HEK293 (cell line): ENCODE measurements at regions not wholly inside any gene's neighbourhood (a gene's known extent, or its start where the extent isn't known, plus 50 kb on each side); places are given as distances from the start of the nearest gene placed in this dataset.
A peak's percentile ranks its signal among the peaks of the same experiment; 100 is the strongest.

Source experiments
- FEZF1 ChIP-seq: fragments of 450-650 bp; formaldehyde crosslinking; IDR thresholded peaks from 2 replicates; pipeline ENCODE4 v1.5.1; 2016; ENCODE audit warnings: missing biosample characterization, missing genetic modification characterization
- IKZF3 ChIP-seq: fragments of 450-650 bp; IDR thresholded peaks from 2 replicates; pipeline ENCODE4 v1.5.0; 2018; ENCODE audit warnings: missing biosample characterization, mild to moderate bottlenecking, missing genetic modification characterization, moderate library complexity
- KLF1 ChIP-seq: fragments of 450-650 bp; formaldehyde crosslinking; IDR thresholded peaks from 2 replicates; pipeline ENCODE4 v1.5.1; 2016; ENCODE audit warnings: missing biosample characterization, missing genetic modification characterization
- KLF8 ChIP-seq: fragments of 450-650 bp; formaldehyde crosslinking; IDR thresholded peaks from 2 replicates; pipeline ENCODE4 v1.5.1; 2016; ENCODE audit warnings: missing biosample characterization, missing genetic modification characterization
- KLF9 ChIP-seq: fragments of 450-650 bp; formaldehyde crosslinking; IDR thresholded peaks from 2 replicates; pipeline ENCODE4 v1.5.1; 2016; ENCODE audit warnings: missing biosample characterization, missing genetic modification characterization, low read depth
- SP2 ChIP-seq: fragments of 450-650 bp; formaldehyde crosslinking; IDR thresholded peaks from 2 replicates; pipeline ENCODE4 v1.5.1; 2016; ENCODE audit warnings: missing biosample characterization, missing genetic modification characterization
- SP3 ChIP-seq: fragments of 450-650 bp; formaldehyde crosslinking; IDR thresholded peaks from 2 replicates; pipeline ENCODE4 v1.5.1; 2016; ENCODE audit warnings: missing biosample characterization, missing genetic modification characterization
- SP7 ChIP-seq: fragments of 450-650 bp; formaldehyde crosslinking; IDR thresholded peaks from 2 replicates; pipeline ENCODE4 v1.5.1; 2016; ENCODE audit warnings: missing biosample characterization, missing genetic modification characterization
- TRIM28 ChIP-seq: IDR thresholded peaks from 2 replicates; pipeline ENCODE4 v1.6.1; 2011; ENCODE audit warnings: low read length, control low read depth, borderline replicate concordance
- ZBTB48 ChIP-seq: fragments of 450-650 bp; formaldehyde crosslinking; IDR thresholded peaks from 2 replicates; pipeline ENCODE4 v1.5.1; 2016; ENCODE audit warnings: missing biosample characterization, missing genetic modification characterization
- ZEB2 ChIP-seq: fragments of 450-650 bp; formaldehyde crosslinking; IDR thresholded peaks from 2 replicates; pipeline ENCODE4 v1.5.1; 2016; ENCODE audit warnings: missing biosample characterization, missing genetic modification characterization
- ZFHX2 ChIP-seq: fragments of 450-650 bp; formaldehyde crosslinking; conservative IDR thresholded peaks from 2 replicates; pipeline ENCODE4 v1.5.1; 2016; ENCODE audit warnings: missing biosample characterization, missing genetic modification characterization
- ZFP3 ChIP-seq: fragments of 450-650 bp; formaldehyde crosslinking; IDR thresholded peaks from 2 replicates; pipeline ENCODE4 v1.5.1; 2016; ENCODE audit warnings: low read depth, missing biosample characterization, missing genetic modification characterization
- ZIC2 ChIP-seq: fragments of 450-650 bp; formaldehyde crosslinking; IDR thresholded peaks from 2 replicates; pipeline ENCODE4 v1.5.1; 2016; ENCODE audit warnings: missing biosample characterization, missing genetic modification characterization
- ZNF112 ChIP-seq: fragments of 450-650 bp; formaldehyde crosslinking; IDR thresholded peaks from 2 replicates; pipeline ENCODE4 v1.5.0; 2017; ENCODE audit warnings: missing biosample characterization, missing genetic modification characterization
- ZNF114 ChIP-seq: fragments of 450-650 bp; formaldehyde crosslinking; IDR thresholded peaks from 2 replicates; pipeline ENCODE4 v1.5.0; 2017; ENCODE audit warnings: missing biosample characterization, missing genetic modification characterization
- ZNF157 ChIP-seq: fragments of 450-650 bp; formaldehyde crosslinking; IDR thresholded peaks from 2 replicates; pipeline ENCODE4 v1.5.1; 2016; ENCODE audit warnings: missing biosample characterization, missing genetic modification characterization
- ZNF221 ChIP-seq: fragments of 450-650 bp; formaldehyde crosslinking; IDR thresholded peaks from 2 replicates; pipeline ENCODE4 v1.5.1; 2017; ENCODE audit warnings: missing biosample characterization, missing genetic modification characterization, borderline replicate concordance
- ZNF223 ChIP-seq: fragments of 450-650 bp; formaldehyde crosslinking; IDR thresholded peaks from 2 replicates; pipeline ENCODE4 v1.5.1; 2016; ENCODE audit warnings: missing biosample characterization, missing genetic modification characterization
- ZNF26 ChIP-seq: fragments of 450-650 bp; formaldehyde crosslinking; IDR thresholded peaks from 2 replicates; pipeline ENCODE4 v1.5.1; 2016; ENCODE audit warnings: missing biosample characterization, missing genetic modification characterization
- ZNF292 ChIP-seq: fragments of 450-650 bp; formaldehyde crosslinking; IDR thresholded peaks from 2 replicates; pipeline ENCODE4 v1.5.1; 2016; ENCODE audit warnings: low read depth, missing biosample characterization, missing genetic modification characterization, borderline replicate concordance
- ZNF341 ChIP-seq: fragments of 450-650 bp; formaldehyde crosslinking; IDR thresholded peaks from 2 replicates; pipeline ENCODE4; 2016; ENCODE audit warnings: low read depth, missing biosample characterization, missing genetic modification characterization
- ZNF394 ChIP-seq: fragments of 450-650 bp; formaldehyde crosslinking; IDR thresholded peaks from 2 replicates; pipeline ENCODE4 v1.5.1; 2016; ENCODE audit warnings: missing biosample characterization, missing genetic modification characterization, mild to moderate bottlenecking, moderate library complexity, borderline replicate concordance
- ZNF473 ChIP-seq: fragments of 450-650 bp; formaldehyde crosslinking; IDR thresholded peaks from 2 replicates; pipeline ENCODE4 v1.5.1; 2017; ENCODE audit warnings: missing biosample characterization, missing genetic modification characterization
- ZNF510 ChIP-seq: fragments of 450-650 bp; formaldehyde crosslinking; IDR thresholded peaks from 2 replicates; pipeline ENCODE4 v1.5.1; 2018; ENCODE audit warnings: mild to moderate bottlenecking, missing genetic modification characterization, missing biosample characterization; ENCODE audit not compliant: insufficient replicate concordance
- ZNF514 ChIP-seq: fragments of 450-650 bp; formaldehyde crosslinking; IDR thresholded peaks from 2 replicates; pipeline ENCODE4 v1.5.1; 2016; ENCODE audit warnings: missing biosample characterization, missing genetic modification characterization
- ZNF518A ChIP-seq: fragments of 450-650 bp; formaldehyde crosslinking; conservative IDR thresholded peaks from 2 replicates; pipeline ENCODE4 v1.5.1; 2016; ENCODE audit warnings: low read depth, missing biosample characterization, missing genetic modification characterization
- ZNF561 ChIP-seq: fragments of 450-650 bp; IDR thresholded peaks from 2 replicates; pipeline ENCODE4 v1.5.1; 2018; ENCODE audit warnings: missing biosample characterization, missing genetic modification characterization, borderline replicate concordance
- ZNF677 ChIP-seq: fragments of 450-650 bp; IDR thresholded peaks from 2 replicates; pipeline ENCODE4 v1.5.0; 2018; ENCODE audit warnings: missing biosample characterization, mild to moderate bottlenecking, missing genetic modification characterization, moderate library complexity
- ZNF701 ChIP-seq: fragments of 450-650 bp; formaldehyde crosslinking; IDR thresholded peaks from 2 replicates; pipeline ENCODE4 v1.5.1; 2016; ENCODE audit warnings: missing biosample characterization, missing genetic modification characterization
- ZNF747 ChIP-seq: fragments of 450-650 bp; formaldehyde crosslinking; IDR thresholded peaks from 2 replicates; pipeline ENCODE4 v1.5.1; 2016; ENCODE audit warnings: missing biosample characterization, missing genetic modification characterization
- ZNF76 ChIP-seq: fragments of 450-650 bp; formaldehyde crosslinking; IDR thresholded peaks from 2 replicates; pipeline ENCODE4; 2016; ENCODE audit warnings: low read depth, missing biosample characterization, missing genetic modification characterization, borderline replicate concordance
- ZNF768 ChIP-seq: fragments of 450-650 bp; formaldehyde crosslinking; IDR thresholded peaks from 2 replicates; pipeline ENCODE4 v1.5.1; 2018; ENCODE audit warnings: missing biosample characterization, mild to moderate bottlenecking, missing genetic modification characterization
- ZNF843 ChIP-seq: fragments of 450-650 bp; formaldehyde crosslinking; IDR thresholded peaks from 2 replicates; pipeline ENCODE4 v1.5.1; 2016; ENCODE audit warnings: missing biosample characterization, missing genetic modification characterization
- TF ChIP-seq, protein P1 (sequence below): fragments of 450-650 bp; formaldehyde crosslinking; optimal IDR thresholded peaks from 2 replicates; pipeline ENCODE3; 2016; ENCODE audit warnings: missing biosample characterization, mild to moderate bottlenecking, missing genetic modification characterization

DNA sequence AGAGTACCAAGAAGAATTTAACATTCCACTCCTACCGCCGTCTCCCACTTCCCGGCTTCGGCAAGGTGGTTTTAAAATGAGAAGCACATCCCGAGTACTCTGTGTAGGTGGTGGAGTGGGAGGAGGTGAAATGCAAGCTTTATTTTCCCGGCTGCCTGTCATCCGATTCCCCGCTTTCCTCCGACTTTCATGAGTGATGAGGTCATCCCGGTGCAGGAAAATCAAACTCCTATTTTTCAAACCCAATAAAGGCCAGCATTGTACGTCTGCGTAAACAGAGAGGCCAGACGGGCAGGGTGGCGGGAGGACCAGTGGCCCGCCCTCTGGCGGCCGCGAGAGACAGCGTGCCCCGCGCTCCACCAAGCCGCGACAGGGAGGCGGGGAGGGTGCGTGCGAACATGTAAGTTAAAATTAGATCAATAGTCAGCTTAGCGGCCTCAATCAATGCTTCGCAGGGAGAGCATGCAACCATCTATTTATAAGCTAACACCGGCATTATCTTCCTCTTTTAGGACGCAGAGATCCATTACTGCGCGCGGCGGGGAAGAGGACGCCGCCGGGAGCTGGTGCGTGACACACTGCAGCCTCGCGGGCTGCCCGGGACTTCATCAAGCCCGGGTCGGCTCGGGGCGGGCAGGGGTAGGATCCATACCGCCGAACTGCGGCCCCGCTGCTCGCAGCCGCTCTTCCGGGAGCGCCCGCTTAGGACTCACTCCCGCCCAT is 163.3 kb downstream of the CD47 start (continued):
- TF ChIP-seq, protein P1, sequence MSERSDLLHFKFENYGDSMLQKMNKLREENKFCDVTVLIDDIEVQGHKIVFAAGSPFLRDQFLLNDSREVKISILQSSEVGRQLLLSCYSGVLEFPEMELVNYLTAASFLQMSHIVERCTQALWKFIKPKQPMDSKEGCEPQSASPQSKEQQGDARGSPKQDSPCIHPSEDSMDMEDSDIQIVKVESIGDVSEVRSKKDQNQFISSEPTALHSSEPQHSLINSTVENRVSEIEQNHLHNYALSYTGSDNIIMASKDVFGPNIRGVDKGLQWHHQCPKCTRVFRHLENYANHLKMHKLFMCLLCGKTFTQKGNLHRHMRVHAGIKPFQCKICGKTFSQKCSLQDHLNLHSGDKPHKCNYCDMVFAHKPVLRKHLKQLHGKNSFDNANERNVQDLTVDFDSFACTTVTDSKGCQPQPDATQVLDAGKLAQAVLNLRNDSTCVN = peak; percentile 79
- TF ChIP-seq ZNF473 (tag by site-specific recombination) (no peak), ZNF341 (peak; percentile 81), ZNF701 (tag by site-specific recombination) (no peak), TRIM28 (peak; percentile 63), ZEB2 (tag by site-specific recombination) (peak; percentile 81), ZNF157 (tag by site-specific recombination) (no peak), ZNF518A (peak; percentile 26; the same call in 1 of the 2 replicates), ZNF394 (peak; percentile 46; the same call in 1 of the 2 replicates), IKZF3 (tag by site-specific recombination) (peak; percentile 79), ZFHX2 (tag by site-specific recombination) (peak; percentile 93), ZNF747 (tag by site-specific recombination) (no peak), ZNF510 (tag by site-specific recombination) (no peak), ZNF114 (tag by site-specific recombination) (no peak), SP2 (tag by site-specific recombination) (peak; percentile 44), ZNF677 (no peak), SP3 (tag by site-specific recombination) (0 out of 2 replicates have a peak, but pooled peaks have one; percentile 23), ZNF843 (no peak), ZNF292 (tag by site-specific recombination) (no peak), ZNF112 (no peak), ZNF768 (tag by site-specific recombination) (no peak), ZIC2 (no peak), ZNF514 (tag by site-specific recombination) (no peak), KLF1 (tag by site-specific recombination) (no peak), ZBTB48 (no peak), ZNF561 (tag by site-specific recombination) (0 out of 2 replicates have a peak, but pooled peaks have one; percentile 28), ZNF223 (no peak), KLF9 (tag by site-specific recombination) (peak; percentile 47; the same call in 1 of the 2 replicates), ZFP3 (tag by site-specific recombination) (peak; percentile 73), SP7 (peak; percentile 70), ZNF221 (tag by site-specific recombination) (no peak), KLF8 (tag by site-specific recombination) (0 out of 2 replicates have a peak, but pooled peaks have one; percentile 13), ZNF76 (tag by site-specific recombination) (peak; percentile 31; the same call in 1 of the 2 replicates), ZNF26 (tag by site-specific recombination) (no peak), FEZF1 (tag by site-specific recombination) (no peak)
